PC-9 (cell line): ENCODE measurements at regions not wholly inside any gene's neighbourhood (a gene's known extent, or its start where the extent isn't known, plus 50 kb on each side); places are given as distances from the start of the nearest gene placed in this dataset.

ENCODE experiments used
- BruUV-seq: library from RNA; stranded (reverse); fragments of 400-500 nt; replicated peaks from 2 replicates; lab custom pipeline; 2021; lab: Mats Ljungman, UMichigan
- CTCF ChIA-PET: fragments of 300-600 bp; sonication (Branson Sonifier 250); formaldehyde crosslinking; loops from one replicate; lab custom pipeline; 2022; ENCODE audit warnings: antibody characterized with exemption; lab: Charles Lee
- POLR2A ChIA-PET: fragments of 300-600 bp; sonication (Branson Sonifier 250); formaldehyde crosslinking; loops from one replicate; lab custom pipeline; 2022; ENCODE audit warnings: antibody characterized with exemption; ENCODE audit not compliant: unreplicated experiment; lab: Charles Lee
- DNase-seq, 2 experiments: peaks; one replicate each; pipeline versions ENCODE4 v3.0.0 to v3.0.0-alpha.2; 2015 to 2022; ENCODE audit warnings: mixed read lengths in 1 of 2
- H2AFZ ChIP-seq: fragments of 200-600 bp; sonication (generic); 2 replicates; pipeline ENCODE4 v1.8.1; 2017; ENCODE audit warnings: antibody characterized with exemption
- H3F3A ChIP-seq: fragments of 200-600 bp; sonication (generic); 2 replicates; pipeline ENCODE4 v1.8.1; 2017; ENCODE audit warnings: antibody characterized with exemption, mild to moderate bottlenecking, low read depth; ENCODE audit not compliant: insufficient read depth
- H3K27ac ChIP-seq: fragments of 200-600 bp; sonication (generic); 2 replicates; pipeline ENCODE4 v1.6.1; 2016; ENCODE audit warnings: mixed run types
- H3K27me3 ChIP-seq: fragments of 200-600 bp; sonication (generic); 2 replicates; pipeline ENCODE4 v1.6.1; 2016; ENCODE audit warnings: low read depth, mixed run types; ENCODE audit not compliant: insufficient read depth
- H3K36me3 ChIP-seq: fragments of 200-600 bp; sonication (generic); 2 replicates; pipeline ENCODE4 v1.6.1; 2016; ENCODE audit warnings: low read depth, mixed run types
- H3K4me1 ChIP-seq: fragments of 200-600 bp; sonication (generic); replicated peaks from 2 replicates; pipeline ENCODE4 v1.6.1; 2016; ENCODE audit warnings: mixed run types; ENCODE audit not compliant: insufficient read depth
- H3K4me2 ChIP-seq: fragments of 200-600 bp; sonication (generic); 2 replicates; pipeline ENCODE4 v1.6.1; 2017; ENCODE audit warnings: mixed run types
- H3K4me3 ChIP-seq: fragments of 200-600 bp; sonication (generic); 2 replicates; pipeline ENCODE4 v1.6.1; 2016; ENCODE audit warnings: mixed run types
- H3K79me2 ChIP-seq: fragments of 200-600 bp; sonication (generic); 2 replicates; pipeline ENCODE4 v1.6.1; 2017; ENCODE audit warnings: low read depth, mixed run types
- H3K9me2 ChIP-seq: fragments of 200-600 bp; sonication (generic); 2 replicates; pipeline ENCODE4 v1.8.1; 2017; ENCODE audit warnings: mild to moderate bottlenecking; ENCODE audit not compliant: insufficient read depth
- H3K9me3 ChIP-seq: fragments of 200-600 bp; sonication (generic); 2 replicates; pipeline ENCODE4 v1.8.1; 2016; ENCODE audit warnings: low read depth; ENCODE audit not compliant: insufficient read depth
- H4K20me1 ChIP-seq: fragments of 200-600 bp; sonication (generic); 2 replicates; pipeline ENCODE4 v1.8.1; 2017; ENCODE audit not compliant: insufficient read depth
- CTCF ChIP-seq: fragments of 200-600 bp; sonication (generic); conservative IDR thresholded peaks from 2 replicates; pipeline ENCODE4 v1.6.1; 2017; ENCODE audit warnings: mixed run types, antibody characterized with exemption, mild to moderate bottlenecking, moderate library complexity
- EZH2 ChIP-seq: fragments of 200-600 bp; sonication (generic); IDR thresholded peaks from 2 replicates; pipeline ENCODE4 v1.8.0; 2017; ENCODE audit warnings: antibody characterized with exemption, low read depth
- intact Hi-C: fragments of 100-400 bp; cut with micrococcal nuclease; formaldehyde crosslinking; loops from one replicate; pipeline ENCODE4 v1.10.0; 2022; ENCODE audit not compliant: unreplicated experiment

- no peaks in the 10 kb centered on the region for H4K20me1 ChIP-seq
- no peaks in the 10 kb centered on the region for H3K79me2 ChIP-seq
- TF ChIP-seq CTCF (peak; percentile 77), EZH2 (no peak)
- H3K9me3 ChIP-seq: 0 out of 2 replicates have a peak, but pooled peaks cover 2% of the 10 kb centered on the region
- H3K9me2 ChIP-seq: no peaks in the 10 kb centered on the region
- H3K4me1 ChIP-seq: peaks cover 48% of the 10 kb centered on the region
- H3K27me3 ChIP-seq: no peaks in the 10 kb centered on the region
- ChIA-PET POLR2A (interaction anchor here (0.6 to 0.7 kb wide), 2 partner anchors 44 to 285 kb away, joined by 3 to 7 read pairs; no protein-coding TSS in a partner anchor), CTCF (interaction anchor here (0.7 kb wide), 1 partner anchor 822 kb away, joined by 3 read pairs; no protein-coding TSS in a partner anchor)
- intact Hi-C loops: no loop called here
- peak; percentile 21 to 48 for DNase-seq
- BruUV-seq: no TSS peak
- no peaks in the 10 kb centered on the region for H3K36me3 ChIP-seq
- peaks cover 20% of the 10 kb centered on the region; the same call in 1 of the 2 replicates for H3F3A ChIP-seq
- 0 out of 2 replicates have a peak overlapping the region, but pooled peaks have one; percentile 1 for H3K4me2 ChIP-seq
- no peak overlapping the region for H3K27ac ChIP-seq
- peak overlapping the region; percentile 33; the same call in 1 of the 2 replicates for H2AFZ ChIP-seq
- no peak overlapping the region for H3K4me3 ChIP-seq
These were observed 83.0 kb upstream of the SEC61G start for GRCh38 chr7:54841772-54842697.

- no peaks in the 10 kb centered on the region for H3K9me2 ChIP-seq
- TF ChIP-seq EZH2: no peak
- TF ChIP-seq CTCF: no peak
- H3K4me2 ChIP-seq: no peak overlapping the region
- H3K27me3 ChIP-seq: no peaks in the 10 kb centered on the region
- POLR2A ChIA-PET: interaction anchor here (0.6 kb wide), 1 partner anchor 106 kb away, joined by 4 read pairs; no protein-coding TSS in a partner anchor
- BruUV-seq: no TSS peak
- H2AFZ ChIP-seq: no peak overlapping the region
- peaks cover 5% of the 10 kb centered on the region; the same call in 1 of the 2 replicates for H3F3A ChIP-seq
- H3K36me3 ChIP-seq: no peaks in the 10 kb centered on the region
- peaks cover 6% of the 10 kb centered on the region for H3K9me3 ChIP-seq
- H4K20me1 ChIP-seq: no peaks in the 10 kb centered on the region
- H3K79me2 ChIP-seq: no peaks in the 10 kb centered on the region
- intact Hi-C loops: no loop called here
- peaks cover 32% of the 10 kb centered on the region for H3K4me1 ChIP-seq
- CTCF ChIA-PET: interaction anchor here (0.8 kb wide), 1 partner anchor 427 kb away, joined by 3 read pairs; no protein-coding TSS in a partner anchor
- H3K4me3 ChIP-seq: no peak overlapping the region
- no peak overlapping the region for H3K27ac ChIP-seq
- no peak for DNase-seq
These were observed 84.9 kb upstream of the SEC61G start for GRCh38 chr7:54843841-54844355.

GRCh38 chr7:54846273-54846672 is 87.3 kb upstream of the SEC61G start:
- TF ChIP-seq CTCF (no peak), EZH2 (no peak)
- Histone ChIP-seq H3K36me3 (no peaks in the 10 kb centered on the region), H3F3A (no peaks in the 10 kb centered on the region), H3K4me1 (peaks cover 15% of the 10 kb centered on the region; the same call in 1 of the 2 replicates), H3K9me3 (peaks cover 20% of the 10 kb centered on the region), H2AFZ (no peak overlapping the region), H3K9me2 (no peaks in the 10 kb centered on the region), H3K79me2 (no peaks in the 10 kb centered on the region), H4K20me1 (no peaks in the 10 kb centered on the region), H3K27me3 (no peaks in the 10 kb centered on the region), H3K27ac (no peak overlapping the region), H3K4me3 (no peak overlapping the region), H3K4me2 (no peak overlapping the region)
- ChIA-PET POLR2A (no interaction called here), CTCF (interaction anchor here (0.6 kb wide), 1 partner anchor 11 kb away, joined by 4 read pairs; no protein-coding TSS in a partner anchor)
- no TSS peak for BruUV-seq
- intact Hi-C loops: loop anchor here (5.0 kb wide), 1 partner anchor 56 kb away; no protein-coding TSS in a partner anchor
- DNase-seq: no peak
